ENCODE measurements at regions not wholly inside any gene's neighbourhood (a gene's known extent, or its start where the extent isn't known, plus 50 kb on each side); places are given as distances from the start of the nearest gene placed in this dataset.

GRCh38 chr7:12119620-12120303 lies 91.3 kb upstream of the TMEM106B start:
- WGBS (ENCODE audit: insufficient coverage) = no CpG with 5 or more reads among the region's 4 CpGs

GRCh38 chr7:12120632-12121031 lies 90.5 kb upstream of the TMEM106B start:
- H3K4me1 ChIP-seq (ENCODE audit: control extremely low read depth in 1 of 4, control insufficient read depth in 4 of 4, insufficient read depth in 4 of 4, low read length in 3 of 4) = no peaks in the 10 kb centered on the region
- peaks cover 0 to 2% (median 0%) of the 10 kb centered on the region in 5 experiments for H3K27me3 ChIP-seq (replicated peaks in 2 of 5; ENCODE audit: control insufficient read depth in 4 of 5, insufficient read depth in 5 of 5, low read length in 4 of 5)
- H3K27ac ChIP-seq (ENCODE audit: insufficient read depth in 1 of 2, low read depth in 1 of 2, low read length in 2 of 2, poor library complexity in 1 of 2, severe bottlenecking in 2 of 2) = no peak overlapping the region
- H3K9me3 ChIP-seq (ENCODE audit: control extremely low read depth in 1 of 5, control insufficient read depth in 4 of 5, insufficient read depth in 2 of 5, low read depth in 1 of 5, low read length in 4 of 5) = no peaks in the 10 kb centered on the region
- no peak overlapping the region for H3K4me3 ChIP-seq (ENCODE audit: control insufficient read depth in 1 of 7, extremely low read depth in 1 of 7, insufficient read depth in 4 of 7, low read depth in 2 of 7, low read length in 6 of 7)
- H3K36me3 ChIP-seq (ENCODE audit: control insufficient read depth in 4 of 4, insufficient read depth in 4 of 4, low read length in 3 of 4) = no peaks in the 10 kb centered on the region
- no CpG with 5 or more reads among the region's 1 CpG for WGBS (ENCODE audit: insufficient coverage)
- CTCF ChIA-PET = interaction anchor here (0.6 kb wide), 1 partner anchor 51 kb away, joined by 3 read pairs; no protein-coding TSS in a partner anchor
- POLR2A ChIA-PET = no interaction called here
- DNase-seq = no peak

More at GRCh38 chr7:12119620-12120303, 91.3 kb upstream of the TMEM106B start:
- ChIA-PET POLR2A (no interaction called here), CTCF (interaction anchor here (0.6 to 0.9 kb wide), 2 partner anchors 15 to 50 kb away, joined by 3 read pairs; no protein-coding TSS in a partner anchor)
- H3K27me3 ChIP-seq (replicated peaks in 2 of 5; ENCODE audit: control insufficient read depth in 4 of 5, insufficient read depth in 5 of 5, low read length in 4 of 5) = peaks cover 0 to 2% (median 0%) of the 10 kb centered on the region in 5 experiments
- no peaks in the 10 kb centered on the region for H3K9me3 ChIP-seq (ENCODE audit: control extremely low read depth in 1 of 5, control insufficient read depth in 4 of 5, insufficient read depth in 2 of 5, low read depth in 1 of 5, low read length in 4 of 5)
- no peak for DNase-seq
- H3K27ac ChIP-seq (ENCODE audit: insufficient read depth in 1 of 2, low read depth in 1 of 2, low read length in 2 of 2, poor library complexity in 1 of 2, severe bottlenecking in 2 of 2) = no peak overlapping the region
- no peaks in the 10 kb centered on the region for H3K36me3 ChIP-seq (ENCODE audit: control insufficient read depth in 4 of 4, insufficient read depth in 4 of 4, low read length in 3 of 4)
- no peaks in the 10 kb centered on the region for H3K4me1 ChIP-seq (ENCODE audit: control extremely low read depth in 1 of 4, control insufficient read depth in 4 of 4, insufficient read depth in 4 of 4, low read length in 3 of 4)
- H3K4me3 ChIP-seq (ENCODE audit: control insufficient read depth in 1 of 7, extremely low read depth in 1 of 7, insufficient read depth in 4 of 7, low read depth in 2 of 7, low read length in 6 of 7) = no peak overlapping the region

- DNase-seq = no peak
- Histone ChIP-seq H3K36me3 (ENCODE audit: control insufficient read depth in 4 of 4, insufficient read depth in 4 of 4, low read length in 3 of 4) (no peaks in the 10 kb centered on the region), H3K27me3 (replicated peaks in 2 of 5; ENCODE audit: control insufficient read depth in 4 of 5, insufficient read depth in 5 of 5, low read length in 4 of 5) (no peaks in the 10 kb centered on the region), H3K9me3 (ENCODE audit: control extremely low read depth in 1 of 5, control insufficient read depth in 4 of 5, insufficient read depth in 2 of 5, low read depth in 1 of 5, low read length in 4 of 5) (no peaks in the 10 kb centered on the region), H3K4me3 (ENCODE audit: control insufficient read depth in 1 of 7, extremely low read depth in 1 of 7, insufficient read depth in 4 of 7, low read depth in 2 of 7, low read length in 6 of 7) (no peak overlapping the region), H3K27ac (ENCODE audit: insufficient read depth in 1 of 2, low read depth in 1 of 2, low read length in 2 of 2, poor library complexity in 1 of 2, severe bottlenecking in 2 of 2) (no peak overlapping the region), H3K4me1 (ENCODE audit: control extremely low read depth in 1 of 4, control insufficient read depth in 4 of 4, insufficient read depth in 4 of 4, low read length in 3 of 4) (no peaks in the 10 kb centered on the region)
- 100% methylated on average over 1 of the region's 1 CpG for WGBS (ENCODE audit: insufficient coverage)
- ChIA-PET CTCF (no interaction called here), POLR2A (no interaction called here)
These were observed 87.9 kb upstream of the TMEM106B start for GRCh38 chr7:12123172-12123571.

- no peaks in the 10 kb centered on the region for H3K27me3 ChIP-seq (replicated peaks in 2 of 5; ENCODE audit: control insufficient read depth in 4 of 5, insufficient read depth in 5 of 5, low read length in 4 of 5)
- no peak overlapping the region for H3K4me3 ChIP-seq (ENCODE audit: control insufficient read depth in 1 of 7, extremely low read depth in 1 of 7, insufficient read depth in 4 of 7, low read depth in 2 of 7, low read length in 6 of 7)
- CTCF ChIA-PET = no interaction called here
- 92% methylated on average over 4 of the region's 6 CpGs for WGBS (ENCODE audit: insufficient coverage)
- H3K4me1 ChIP-seq (ENCODE audit: control extremely low read depth in 1 of 4, control insufficient read depth in 4 of 4, insufficient read depth in 4 of 4, low read length in 3 of 4) = no peaks in the 10 kb centered on the region
- POLR2A ChIA-PET = no interaction called here
- H3K27ac ChIP-seq (ENCODE audit: insufficient read depth in 1 of 2, low read depth in 1 of 2, low read length in 2 of 2, poor library complexity in 1 of 2, severe bottlenecking in 2 of 2) = no peak overlapping the region
- no peaks in the 10 kb centered on the region for H3K9me3 ChIP-seq (ENCODE audit: control extremely low read depth in 1 of 5, control insufficient read depth in 4 of 5, insufficient read depth in 2 of 5, low read depth in 1 of 5, low read length in 4 of 5)
- no peak for DNase-seq
- H3K36me3 ChIP-seq (ENCODE audit: control insufficient read depth in 4 of 4, insufficient read depth in 4 of 4, low read length in 3 of 4) = no peaks in the 10 kb centered on the region
These were observed 87.1 kb upstream of the TMEM106B start for GRCh38 chr7:12124028-12124427.

DNA sequence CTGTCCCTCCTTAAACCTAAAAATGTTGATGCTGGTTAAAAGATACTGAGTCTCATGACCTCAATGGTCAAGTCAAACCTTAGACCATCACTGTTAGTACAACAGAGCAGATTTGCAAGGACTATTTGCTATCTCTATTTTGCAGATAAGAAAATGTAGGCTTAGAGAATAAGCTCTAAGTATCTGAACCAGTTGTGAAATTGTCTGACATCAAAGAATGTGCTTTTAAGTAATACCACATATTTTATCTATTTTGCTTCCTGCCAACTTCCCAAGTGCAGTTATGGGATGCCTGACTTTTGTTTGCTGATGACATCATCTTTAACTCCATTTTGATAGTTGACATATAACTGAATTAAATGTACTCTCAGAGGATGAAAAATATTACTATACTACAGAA lies 83.6 kb upstream of the TMEM106B start:
- H3K4me1 ChIP-seq (ENCODE audit: control extremely low read depth in 1 of 4, control insufficient read depth in 4 of 4, insufficient read depth in 4 of 4, low read length in 3 of 4) = peaks cover 0 to 6% (median 0%) of the 10 kb centered on the region in 4 experiments
- no peak for DNase-seq
- no peaks in the 10 kb centered on the region for H3K9me3 ChIP-seq (ENCODE audit: control extremely low read depth in 1 of 5, control insufficient read depth in 4 of 5, insufficient read depth in 2 of 5, low read depth in 1 of 5, low read length in 4 of 5)
- H3K27ac ChIP-seq (ENCODE audit: insufficient read depth in 1 of 2, low read depth in 1 of 2, low read length in 2 of 2, poor library complexity in 1 of 2, severe bottlenecking in 2 of 2) = no peak overlapping the region
- no peaks in the 10 kb centered on the region for H3K36me3 ChIP-seq (ENCODE audit: control insufficient read depth in 4 of 4, insufficient read depth in 4 of 4, low read length in 3 of 4)
- ChIA-PET POLR2A (no interaction called here), CTCF (no interaction called here)
- no peaks in the 10 kb centered on the region for H3K27me3 ChIP-seq (replicated peaks in 2 of 5; ENCODE audit: control insufficient read depth in 4 of 5, insufficient read depth in 5 of 5, low read length in 4 of 5)
- H3K4me3 ChIP-seq (ENCODE audit: control insufficient read depth in 1 of 7, extremely low read depth in 1 of 7, insufficient read depth in 4 of 7, low read depth in 2 of 7, low read length in 6 of 7) = no peak overlapping the region

- CTCF ChIA-PET = no interaction called here
- Histone ChIP-seq H3K27ac (ENCODE audit: insufficient read depth in 1 of 2, low read depth in 1 of 2, low read length in 2 of 2, poor library complexity in 1 of 2, severe bottlenecking in 2 of 2) (no peak overlapping the region), H3K36me3 (ENCODE audit: control insufficient read depth in 4 of 4, insufficient read depth in 4 of 4, low read length in 3 of 4) (no peaks in the 10 kb centered on the region), H3K9me3 (ENCODE audit: control extremely low read depth in 1 of 5, control insufficient read depth in 4 of 5, insufficient read depth in 2 of 5, low read depth in 1 of 5, low read length in 4 of 5) (no peaks in the 10 kb centered on the region), H3K4me3 (ENCODE audit: control insufficient read depth in 1 of 7, extremely low read depth in 1 of 7, insufficient read depth in 4 of 7, low read depth in 2 of 7, low read length in 6 of 7) (no peak overlapping the region), H3K4me1 (ENCODE audit: control extremely low read depth in 1 of 4, control insufficient read depth in 4 of 4, insufficient read depth in 4 of 4, low read length in 3 of 4) (peaks cover 0 to 6% (median 0%) of the 10 kb centered on the region in 4 experiments), H3K27me3 (replicated peaks in 2 of 5; ENCODE audit: control insufficient read depth in 4 of 5, insufficient read depth in 5 of 5, low read length in 4 of 5) (no peaks in the 10 kb centered on the region)
- POLR2A ChIA-PET = no interaction called here
- peak in 2 of 3 donors; percentile 9 to 31 for DNase-seq
These were observed 80.5 kb upstream of the TMEM106B start for GRCh38 chr7:12130609-12131008.

- ChIA-PET CTCF (no interaction called here), POLR2A (no interaction called here)
- Histone ChIP-seq H3K9me3 (ENCODE audit: control extremely low read depth in 1 of 5, control insufficient read depth in 4 of 5, insufficient read depth in 2 of 5, low read depth in 1 of 5, low read length in 4 of 5) (no peaks in the 10 kb centered on the region), H3K27ac (ENCODE audit: insufficient read depth in 1 of 2, low read depth in 1 of 2, low read length in 2 of 2, poor library complexity in 1 of 2, severe bottlenecking in 2 of 2) (no peak overlapping the region), H3K27me3 (replicated peaks in 2 of 5; ENCODE audit: control insufficient read depth in 4 of 5, insufficient read depth in 5 of 5, low read length in 4 of 5) (no peaks in the 10 kb centered on the region), H3K4me1 (ENCODE audit: control extremely low read depth in 1 of 4, control insufficient read depth in 4 of 4, insufficient read depth in 4 of 4, low read length in 3 of 4) (peaks cover 0 to 6% (median 0%) of the 10 kb centered on the region in 4 experiments), H3K36me3 (ENCODE audit: control insufficient read depth in 4 of 4, insufficient read depth in 4 of 4, low read length in 3 of 4) (no peaks in the 10 kb centered on the region), H3K4me3 (ENCODE audit: control insufficient read depth in 1 of 7, extremely low read depth in 1 of 7, insufficient read depth in 4 of 7, low read depth in 2 of 7, low read length in 6 of 7) (no peak overlapping the region)
- peak in 1 of 3 donors; percentile 10 for DNase-seq
These were observed 80.0 kb upstream of the TMEM106B start for GRCh38 chr7:12131122-12131521.
